Renal cortex interstitium (tissue), 11 donors: ENCODE measurements at regions not wholly inside any gene's neighbourhood (a gene's known extent, or its start where the extent isn't known, plus 50 kb on each side); places are given as distances from the start of the nearest gene placed in this dataset.

Source experiments
- DNase-seq, 11 donors: peaks; one replicate each; pipeline ENCODE4 v3.0.0-alpha.2; 2013; ENCODE audit warnings: low read depth in 9 of 11, low spot score in 4 of 11; ENCODE audit errors: extremely low read depth in 1 of 11

DNA sequence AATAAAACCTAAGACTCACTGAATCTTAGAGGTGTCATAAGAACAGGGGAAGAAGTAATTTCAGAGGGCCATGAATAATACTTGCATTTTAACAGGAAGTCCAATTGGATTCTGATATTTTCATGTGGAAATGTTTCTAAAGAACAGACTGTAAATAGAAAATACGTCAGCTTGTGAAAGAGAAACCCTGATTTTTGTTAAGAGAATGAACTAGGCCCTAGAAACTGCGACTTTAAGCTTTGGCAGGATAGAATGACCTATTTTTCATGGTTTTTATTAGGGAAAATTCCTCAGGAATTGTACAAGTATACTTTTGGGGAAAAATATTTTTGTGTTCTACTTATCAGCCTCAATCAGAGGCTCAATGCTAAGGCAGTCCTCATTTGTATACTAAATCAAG, 215.5 kb upstream of the ACTBL2 start:
- DNase-seq = no peak

DNA sequence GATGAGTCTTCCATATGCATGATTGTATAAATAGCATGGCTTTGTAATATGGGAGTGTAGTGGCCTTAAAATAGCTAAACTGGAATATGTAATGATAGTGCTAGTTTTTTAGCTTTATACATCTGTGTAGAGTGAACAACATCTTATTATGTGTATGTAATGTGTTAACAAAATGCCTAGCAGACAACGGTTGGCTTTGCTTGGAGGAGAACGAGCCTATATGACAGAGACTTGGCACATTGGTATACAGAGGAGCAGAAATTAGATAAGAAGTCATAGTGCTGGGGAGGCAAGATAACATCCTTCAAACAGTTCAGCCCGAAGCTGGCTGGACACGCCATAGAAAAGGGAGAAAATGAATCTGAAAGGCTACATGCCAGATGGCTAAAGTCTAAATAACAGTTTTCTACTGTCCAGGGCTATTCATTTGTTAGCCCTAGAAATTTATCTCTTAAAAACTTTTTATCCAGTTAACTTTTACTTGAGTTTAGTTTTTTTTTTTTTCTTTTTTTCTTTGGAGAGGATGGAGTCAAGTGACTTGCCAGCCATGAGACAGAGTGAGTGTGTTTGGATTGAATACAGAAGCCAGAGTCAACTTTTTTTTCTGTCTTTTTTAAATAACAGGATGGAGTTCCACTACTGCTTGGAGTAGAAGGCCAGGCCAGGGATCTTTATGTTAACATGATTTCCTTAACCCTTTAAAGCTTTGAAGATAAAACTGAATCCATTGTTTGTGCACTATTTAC, 214.4 kb upstream of the ACTBL2 start:
- DNase-seq = no peak

DNA sequence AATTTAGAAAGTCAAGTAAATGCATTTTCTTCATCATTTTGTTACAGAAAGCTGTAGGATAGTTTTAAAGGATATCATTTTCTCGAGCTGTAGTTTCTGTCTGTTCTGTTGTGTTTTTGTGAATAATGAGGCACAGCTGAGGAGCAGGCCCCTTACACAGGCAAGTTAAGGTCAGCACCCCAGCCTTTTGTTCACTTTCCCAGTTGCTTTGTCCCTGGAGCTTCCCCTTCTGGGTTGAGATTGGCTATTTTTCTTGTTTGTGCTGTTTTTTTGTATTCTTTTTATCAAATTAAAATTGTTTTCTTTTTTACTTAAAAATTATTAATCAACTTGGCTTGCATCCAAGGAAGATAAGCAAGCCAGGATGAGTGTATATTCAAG, 213.8 kb upstream of the ACTBL2 start:
- no peak for DNase-seq

DNA sequence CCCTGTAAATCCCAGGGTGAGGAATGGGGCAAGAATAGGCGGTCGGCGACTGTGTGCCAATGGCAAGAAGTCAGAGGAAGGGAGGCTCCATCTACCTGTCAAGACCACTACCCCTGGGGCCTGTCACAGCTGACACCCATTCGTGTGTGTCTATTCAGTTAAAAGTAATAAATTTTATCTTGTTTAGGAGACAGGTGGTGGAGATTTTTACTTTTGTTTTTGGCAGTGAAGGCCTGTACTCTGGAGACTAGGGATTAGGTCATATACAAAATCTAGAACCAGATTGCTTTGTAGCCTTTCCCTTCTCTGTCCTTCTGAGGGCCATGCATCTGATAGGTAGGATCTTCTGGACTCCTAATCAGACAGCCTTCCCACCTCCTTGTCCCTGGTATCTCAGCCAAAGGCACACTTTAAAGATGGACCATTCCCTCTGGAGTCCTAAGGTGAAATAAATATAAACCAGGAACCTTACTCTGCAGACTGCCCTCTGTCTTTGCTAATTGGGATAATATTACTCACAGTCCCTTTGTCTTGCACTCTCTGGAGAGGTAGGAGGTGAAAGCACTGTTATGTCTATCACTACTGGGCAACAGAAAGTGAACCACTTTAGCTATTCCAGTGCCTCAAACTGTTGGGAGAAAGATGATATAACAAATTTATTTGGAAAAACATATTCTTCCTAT, 213.2 kb upstream of the ACTBL2 start:
- DNase-seq = no peak

- DNase-seq = no peak
Observed at GRCh38 chr5:57695179-57695578, 212.6 kb upstream of the ACTBL2 start.

DNA sequence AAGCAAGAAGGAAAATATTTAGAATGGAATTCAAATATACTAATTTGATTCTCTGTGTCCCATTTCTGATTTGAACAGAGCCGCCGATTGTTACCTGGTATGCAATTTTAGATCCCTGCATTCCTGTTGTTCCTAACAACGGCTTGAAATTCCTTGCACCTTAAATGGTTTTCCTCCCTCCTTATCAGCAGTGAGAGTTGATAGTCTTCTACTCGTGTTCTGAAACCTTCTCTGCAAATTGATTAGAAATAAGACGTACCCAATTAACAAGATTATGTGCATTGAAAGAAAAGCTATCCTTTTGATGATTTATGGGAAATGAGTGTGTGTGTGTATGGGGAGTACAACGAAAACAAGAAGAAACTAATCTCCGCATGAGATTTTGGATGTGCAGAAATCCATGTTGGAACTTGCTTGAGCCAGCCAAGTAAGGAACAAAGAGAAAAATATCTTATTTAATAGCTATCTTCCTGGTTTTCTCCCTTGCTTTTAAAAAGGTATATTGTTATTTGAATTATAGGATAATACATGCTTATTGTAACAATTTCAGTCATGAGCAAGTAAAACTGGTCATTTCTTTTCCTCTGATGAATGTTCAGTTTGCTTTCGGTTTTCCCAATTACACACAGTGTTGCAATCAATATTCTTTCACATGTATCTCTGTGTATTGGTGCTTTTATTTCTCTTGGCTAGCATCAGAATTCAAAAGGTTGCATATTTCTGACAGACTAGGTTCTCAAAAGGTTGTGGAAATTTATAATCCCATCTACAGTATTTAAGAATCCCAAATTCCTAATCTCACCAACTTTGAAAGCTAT, 211.1 kb upstream of the ACTBL2 start:
- no peak for DNase-seq

DNA sequence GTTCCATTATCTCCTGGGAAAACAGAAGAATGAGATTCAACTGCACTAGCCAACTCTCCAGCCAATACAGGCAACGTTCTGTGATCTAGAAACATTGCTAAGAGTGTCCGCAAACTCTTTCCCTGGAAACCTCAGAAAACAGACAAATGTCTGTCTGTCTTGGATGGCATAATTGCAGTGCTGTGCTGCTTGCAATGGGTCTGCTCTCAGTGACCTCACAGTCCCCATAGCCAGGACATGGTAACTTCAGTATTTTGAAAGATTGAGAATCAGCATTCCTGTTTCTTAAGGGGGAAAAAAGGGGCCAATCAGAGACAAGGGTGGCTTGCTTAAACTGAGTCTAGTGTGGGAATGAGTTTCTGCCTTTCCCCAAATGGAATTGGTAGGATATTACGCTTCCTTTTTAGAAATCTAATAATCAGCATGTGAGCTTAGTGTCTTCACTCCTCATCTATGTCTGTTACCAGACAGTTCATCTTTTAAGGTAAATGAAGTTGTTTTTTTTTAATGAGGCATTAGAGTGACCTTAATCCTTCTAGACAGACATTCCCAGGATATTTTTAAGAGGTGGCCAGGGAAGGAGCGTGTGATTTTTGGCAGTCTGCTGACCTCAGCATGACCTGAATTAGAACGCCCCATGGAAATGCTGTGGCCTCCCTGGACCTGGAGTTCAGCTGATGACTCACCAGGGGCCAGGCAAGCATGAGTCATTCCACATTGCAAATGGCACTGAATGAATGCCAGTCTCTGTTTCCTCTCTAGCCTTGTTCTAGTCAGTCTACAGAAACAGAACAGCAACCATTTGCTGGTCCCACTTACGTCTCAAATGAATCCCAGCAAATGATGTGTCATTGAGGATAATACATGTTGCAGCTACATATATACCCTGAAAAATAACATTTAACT, 210.2 kb upstream of the ACTBL2 start:
- no peak for DNase-seq

DNA sequence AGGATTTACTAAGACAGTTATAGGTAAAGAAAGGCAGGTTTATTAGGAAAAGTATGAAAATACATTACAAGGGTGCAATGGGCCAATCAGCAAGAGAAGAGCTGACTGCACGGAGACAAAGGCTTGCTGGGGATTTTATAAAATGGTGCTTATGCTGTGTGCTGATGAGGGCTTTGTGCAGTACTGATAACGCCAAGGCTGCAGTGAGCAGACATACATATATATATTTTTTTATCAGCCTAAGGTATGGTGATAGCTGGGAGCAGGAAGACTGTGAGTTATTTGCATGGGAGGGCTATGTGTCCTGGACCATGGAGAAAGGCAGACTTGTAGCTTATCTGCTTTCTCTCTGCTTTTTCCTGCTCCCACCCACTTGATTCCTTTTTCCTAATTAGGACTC, 208.1 kb upstream of the ACTBL2 start:
- DNase-seq = no peak

DNA sequence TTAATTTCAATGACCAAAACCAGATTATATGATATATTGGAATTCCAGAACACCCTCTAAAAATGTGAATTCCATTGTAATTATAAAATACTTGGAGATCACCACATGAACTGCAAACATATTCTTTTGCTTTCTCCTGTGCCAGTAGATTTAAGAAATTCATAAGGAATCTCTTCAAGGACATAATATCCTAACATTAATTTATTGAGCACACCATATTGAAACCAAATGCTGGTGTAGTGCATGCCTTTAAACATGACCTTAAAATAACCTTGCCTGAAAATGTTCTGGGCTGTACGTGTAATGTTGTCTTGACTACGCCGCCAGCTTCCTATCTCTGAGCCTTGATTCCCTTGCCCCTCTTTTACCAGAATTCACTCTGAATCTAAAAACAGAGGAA, 205.0 kb upstream of the ACTBL2 start:
- DNase-seq = no peak

DNA sequence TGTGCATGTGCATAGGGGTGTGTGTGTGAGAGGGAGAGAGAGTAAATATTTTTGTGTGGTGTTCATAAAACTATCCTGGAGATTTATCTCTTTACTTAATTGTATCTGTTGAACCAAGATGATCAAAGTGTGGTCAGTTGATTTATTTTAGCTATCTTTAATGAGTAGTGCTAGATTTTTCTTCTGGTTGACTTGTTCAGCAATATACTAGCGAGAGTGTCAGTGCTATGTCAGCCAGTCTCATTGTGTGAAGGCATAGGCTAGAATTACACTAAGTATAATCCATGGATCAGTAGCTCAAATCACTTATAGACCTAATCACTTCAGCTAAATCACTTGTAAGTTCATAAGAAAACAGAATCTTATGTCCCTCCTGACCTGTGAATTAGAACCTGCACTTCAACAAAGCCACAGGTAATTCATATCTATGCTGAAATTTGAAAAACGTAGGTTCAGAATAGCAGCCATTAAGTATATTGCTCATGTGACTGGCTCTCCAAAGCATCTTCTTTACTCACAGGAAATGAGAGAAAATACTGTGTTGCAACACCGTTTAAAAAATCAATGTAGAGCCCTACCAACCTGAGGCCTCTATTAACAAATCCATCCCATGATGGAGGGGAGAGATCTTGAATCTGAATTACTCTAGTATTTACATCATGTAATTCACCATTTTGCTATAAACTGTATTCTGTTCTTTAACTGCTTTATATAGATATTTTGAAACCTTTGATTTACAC, 203.1 kb upstream of the ACTBL2 start:
- DNase-seq = peak in 4 of 11 donors; percentile 34 to 63 (median 40)

- DNase-seq = no peak
Observed at GRCh38 chr5:57684299-57684702, 201.7 kb upstream of the ACTBL2 start.

- no peak for DNase-seq
Observed at GRCh38 chr5:57683036-57683630, 200.5 kb upstream of the ACTBL2 start.

GRCh38 chr5:57681942-57682341, 199.3 kb upstream of the ACTBL2 start:
- DNase-seq = no peak

GRCh38 chr5:57680686-57681085, 198.1 kb upstream of the ACTBL2 start:
- no peak for DNase-seq

- DNase-seq = no peak
Observed at GRCh38 chr5:57677235-57677634, 194.6 kb upstream of the ACTBL2 start.

DNA sequence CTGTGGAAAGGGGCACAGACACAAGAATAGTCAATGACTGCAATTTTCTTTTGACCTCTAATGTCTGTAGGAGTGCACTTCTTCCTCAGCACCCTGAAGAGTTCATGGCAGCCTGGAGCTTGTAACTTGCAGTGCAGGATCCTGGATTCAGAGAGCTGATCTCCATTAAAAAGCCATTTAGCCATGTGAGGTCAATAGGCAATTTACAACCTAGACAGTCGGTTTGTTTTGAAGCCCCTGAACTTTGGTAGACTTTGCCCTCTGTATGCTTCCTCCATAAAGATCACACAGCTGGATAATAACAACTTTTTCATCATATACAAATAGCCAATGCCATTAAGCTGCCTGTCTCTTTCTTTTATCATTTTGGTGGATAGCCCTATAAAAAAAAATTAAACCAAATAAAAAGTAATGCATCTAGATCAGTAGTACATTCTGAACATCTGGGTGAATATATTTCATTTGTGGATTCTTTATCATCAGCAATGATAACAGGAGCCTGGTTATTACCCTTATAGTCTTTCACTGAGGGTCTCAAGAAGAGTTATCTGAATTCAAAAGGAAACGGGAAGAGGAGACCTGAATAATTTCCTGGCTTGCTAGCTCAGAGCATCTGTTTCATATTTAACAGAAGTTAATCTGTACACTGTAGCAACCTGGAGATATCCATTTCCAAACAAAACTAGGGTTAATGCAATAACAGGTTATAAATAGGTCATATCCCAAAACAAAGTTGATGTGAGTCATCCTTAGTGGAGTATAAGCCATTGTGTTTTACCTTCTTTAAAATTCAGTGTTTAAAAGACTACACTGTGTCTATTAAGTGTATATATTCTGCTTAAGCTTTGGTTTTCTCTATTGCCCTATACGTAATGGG, 193.8 kb upstream of the ACTBL2 start:
- DNase-seq = peak in 9 of 11 donors; percentile 42 to 72 (median 54)

- DNase-seq = no peak
Observed at GRCh38 chr5:57675236-57675635, 192.6 kb upstream of the ACTBL2 start.
